HepG2 (cell line): ENCODE measurements at regions not wholly inside any gene's neighbourhood (a gene's known extent, or its start where the extent isn't known, plus 50 kb on each side); places are given as distances from the start of the nearest gene placed in this dataset.

Source experiments
- ATAC-seq: fragments of 200-7000 bp; cut with Tn5 transposase; 3 replicates; pipeline ENCODE4 v1.9.1; 2020; ENCODE audit warnings: mild to moderate bottlenecking, moderate library complexity
- BruUV-seq: library from RNA; stranded (reverse); fragments of 400-500 nt; replicated peaks from 2 replicates; lab custom pipeline; 2021; lab: Mats Ljungman, UMichigan
- CTCF ChIA-PET: fragments of 300-600 bp; formaldehyde crosslinking; extraction: SDS; loops from one replicate; lab custom pipeline; 2021; ENCODE audit warnings: low total read pairs, inconsistent platforms, low intra/inter-chr PET ratio; lab: Yijun Ruan, JAX
- POLR2A ChIA-PET: fragments of 350-600 bp; sonication (Branson Sonifier 250); formaldehyde crosslinking; loops from one replicate; lab custom pipeline; 2020; ENCODE audit warnings: antibody characterized with exemption, inconsistent platforms; lab: Yijun Ruan, JAX
- DNase-seq: peaks from one replicate; pipeline ENCODE4 v3.0.0-alpha.2; 2015; ENCODE audit warnings: low spot score
- FAIRE-seq: peaks from 3 replicates; lab custom pipeline; 2011; peaks lifted over from hg19 to GRCh38; lab: Jason Lieb, UNC
- H2AFZ ChIP-seq: one replicate; pipeline ENCODE4 v1.6.1; 2011; ENCODE audit warnings: low read length, inconsistent platforms
- H3K27ac ChIP-seq: fragments of 300-600 bp; 3 replicates; pipeline ENCODE4 v1.8.0; 2011; ENCODE audit warnings: mixed run types, mild to moderate bottlenecking, mixed read lengths, low read length, inconsistent platforms; ENCODE audit not compliant: insufficient read depth; ENCODE audit errors: extremely low read length
- H3K27me3 ChIP-seq, 2 experiments: fragments of 200-600 bp in 1 of 2; 2 replicates in 1 of 2; 3 replicates in 1 of 2; pipeline versions ENCODE4 v1.6.0 to v1.8.0; 2011; ENCODE audit warnings: low read length in 2 of 2, mild to moderate bottlenecking in 2 of 2, moderate library complexity in 2 of 2, inconsistent platforms in 1 of 2; ENCODE audit not compliant: insufficient read depth in 2 of 2, control insufficient read depth in 1 of 2
- H3K36me3 ChIP-seq, 2 experiments: fragments of 200-600 bp in 1 of 2; replicated peaks in 1 of 2; 2 replicates in 1 of 2; 3 replicates in 1 of 2; pipeline versions ENCODE4 v1.5.1 to v1.8.0; 2011; ENCODE audit warnings: low read length in 2 of 2, inconsistent platforms in 1 of 2; ENCODE audit not compliant: insufficient read depth in 2 of 2, control insufficient read depth in 1 of 2
- H3K4me1 ChIP-seq: 2 replicates; pipeline ENCODE4 v1.5.1; 2012; ENCODE audit warnings: low read length, inconsistent platforms; ENCODE audit not compliant: insufficient read depth
- H3K4me2 ChIP-seq: 2 replicates; pipeline ENCODE4 v1.6.0; 2011; ENCODE audit warnings: low read depth, low read length, inconsistent platforms
- H3K4me3 ChIP-seq, 3 experiments: fragments of 200-600 bp in 1 of 3; sonication (generic), shearing (Covaris generic) in 1 of 3; replicated peaks in 1 of 3; 2 replicates each; pipeline ENCODE4 v1.5.1; 2011 to 2016; ENCODE audit warnings: low read length in 3 of 3, inconsistent platforms in 2 of 3, low read depth in 2 of 3, mild to moderate bottlenecking in 2 of 3, control low read depth in 1 of 3, mixed read lengths in 1 of 3; ENCODE audit not compliant: insufficient read depth in 1 of 3
- H3K79me2 ChIP-seq: one replicate; pipeline ENCODE4 v1.6.1; 2011; ENCODE audit warnings: low read length, inconsistent platforms; ENCODE audit not compliant: insufficient read depth
- H3K9ac ChIP-seq: 2 replicates; pipeline ENCODE4 v1.6.0; 2011; ENCODE audit warnings: mild to moderate bottlenecking, low read depth, low read length, inconsistent platforms; ENCODE audit not compliant: insufficient read depth
- H3K9me3 ChIP-seq: 2 replicates; pipeline ENCODE4 v1.5.1; 2012; ENCODE audit warnings: mild to moderate bottlenecking, low read length
- H4K20me1 ChIP-seq: 2 replicates; pipeline ENCODE4 v1.6.0; 2011; ENCODE audit warnings: inconsistent platforms, mild to moderate bottlenecking, low read length, moderate library complexity; ENCODE audit not compliant: insufficient read depth
- AFF4 ChIP-seq: sonication (generic); formaldehyde crosslinking; IDR thresholded peaks from 2 replicates; pipeline ENCODE4 v1.4.0; 2020; ENCODE audit warnings: missing genetic modification reagents
- E2F5 ChIP-seq: sonication (generic); formaldehyde crosslinking; conservative IDR thresholded peaks from 2 replicates; pipeline ENCODE4 v1.4.0; 2020; ENCODE audit warnings: missing genetic modification reagents
- JUNB ChIP-seq: sonication (generic); formaldehyde crosslinking; IDR thresholded peaks from 2 replicates; pipeline ENCODE4 v1.8.0; 2022; ENCODE audit warnings: missing genetic modification reagents, mild to moderate bottlenecking, borderline replicate concordance
- MAF1 ChIP-seq: sonication (generic); formaldehyde crosslinking; IDR thresholded peaks from 2 replicates; pipeline ENCODE4 v1.5.0; 2020; ENCODE audit warnings: missing genetic modification reagents, borderline replicate concordance
- MAFK ChIP-seq, 2 experiments: IDR thresholded peaks in 1 of 2; conservative IDR thresholded peaks in 1 of 2; 2 replicates each; pipeline ENCODE4 v1.6.1; 2011; ENCODE audit warnings: improper control_type of control experiment in 2 of 2, low read length in 2 of 2
- MIER3 ChIP-seq: IDR thresholded peaks from 2 replicates; pipeline ENCODE4 v1.6.1; 2016; ENCODE audit warnings: missing compliant biosample characterization, borderline replicate concordance
- NFIB ChIP-seq: sonication (generic); formaldehyde crosslinking; IDR thresholded peaks from 2 replicates; pipeline ENCODE4 v1.9.0; 2021; ENCODE audit warnings: missing genetic modification reagents, mild to moderate bottlenecking, borderline replicate concordance
- PAX8 ChIP-seq: sonication (generic); formaldehyde crosslinking; IDR thresholded peaks from 2 replicates; pipeline ENCODE4 v1.8.0; 2022; ENCODE audit warnings: mild to moderate bottlenecking, missing genetic modification reagents, borderline replicate concordance
- SALL1 ChIP-seq: sonication (generic); formaldehyde crosslinking; IDR thresholded peaks from 2 replicates; pipeline ENCODE4 v1.8.0; 2022; ENCODE audit warnings: mild to moderate bottlenecking, missing genetic modification reagents
- SP2 ChIP-seq: sonication (generic); formaldehyde crosslinking; IDR thresholded peaks from 2 replicates; pipeline ENCODE4 v1.5.1; 2020; ENCODE audit warnings: mild to moderate bottlenecking, missing genetic modification reagents
- TP53 ChIP-seq: sonication (generic); formaldehyde crosslinking; conservative IDR thresholded peaks from 2 replicates; pipeline ENCODE4 v1.4.0; 2020; ENCODE audit warnings: missing genetic modification reagents
- ZNF570 ChIP-seq: sonication (generic); formaldehyde crosslinking; IDR thresholded peaks from 2 replicates; pipeline ENCODE4 v1.4.0; 2020; ENCODE audit warnings: mild to moderate bottlenecking, missing genetic modification reagents, borderline replicate concordance
- ZNF761 ChIP-seq: sonication (generic); formaldehyde crosslinking; conservative IDR thresholded peaks from 2 replicates; pipeline ENCODE4 v1.4.0; 2020; ENCODE audit warnings: mild to moderate bottlenecking, missing genetic modification reagents
- ZNF780A ChIP-seq: sonication (generic); formaldehyde crosslinking; IDR thresholded peaks from 2 replicates; pipeline ENCODE4 v1.8.0; 2022; ENCODE audit warnings: mild to moderate bottlenecking, missing genetic modification reagents, moderate library complexity
- WGBS: methylation state at CpG from one replicate; pipeline ENCODE4 v1.1.6; 2017; ENCODE audit warnings: low lambda C conversion rate; 5-methylcytosine and 5-hydroxymethylcytosine counted together
- in situ Hi-C: cut with HindIII; loops from 2 replicates; pipeline ENCODE4 v1.10.0; 2017; ENCODE audit warnings: low pct_unique_long_range_greater_than_20kb; ENCODE audit not compliant: extremely low pct_ligation_motif_present
- intact Hi-C: fragments of 100-400 bp; cut with micrococcal nuclease; formaldehyde crosslinking; loops from one replicate; pipeline ENCODE4 v1.10.0; 2022; ENCODE audit not compliant: unreplicated experiment
- TF ChIP-seq, protein P1 (sequence below): sonication (generic); formaldehyde crosslinking; IDR thresholded peaks from 2 replicates; pipeline ENCODE4 v1.8.0; 2022; ENCODE audit warnings: missing genetic modification reagents, mild to moderate bottlenecking, borderline replicate concordance

DNA sequence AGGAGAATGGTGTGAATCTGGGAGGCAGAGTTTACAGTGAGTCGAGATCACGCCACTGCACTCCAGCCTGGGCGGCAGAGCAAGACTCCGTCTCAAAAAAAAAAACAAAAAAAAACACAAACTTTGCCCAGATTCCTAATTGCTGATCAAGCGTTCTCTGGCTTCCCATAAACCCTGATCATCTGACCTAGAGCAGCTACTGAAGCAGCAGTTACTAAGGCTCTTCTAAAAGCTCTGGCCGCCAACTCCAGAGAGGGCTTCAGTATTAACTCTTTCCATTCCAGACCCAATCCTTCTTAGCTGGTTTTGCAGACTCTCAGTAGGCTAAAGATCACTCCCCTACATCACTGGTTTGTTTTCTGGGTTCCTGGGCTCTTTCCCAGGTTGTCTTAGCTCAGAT is 201.6 kb downstream of the IGSF11 start:
- H3K9me3 ChIP-seq = peaks cover under 1% of the 10 kb centered on the region; the same call in 1 of the 2 replicates
- no TSS peak for BruUV-seq
- CTCF ChIA-PET = no interaction called here

GRCh38 chr3:118838871-118839270 is 195.8 kb downstream of the IGSF11 start:
- no peaks in the 10 kb centered on the region for H3K36me3 ChIP-seq
- WGBS = 83% methylated on average over 1 of the region's 1 CpG
- no peak overlapping the region for H3K27ac ChIP-seq
- intact Hi-C loops (no loop called here), in situ Hi-C loops (no loop called here)
- ATAC-seq (no peak), FAIRE-seq (no peak), DNase-seq (no peak)
- H2AFZ ChIP-seq = no peak overlapping the region
- H4K20me1 ChIP-seq = no peaks in the 10 kb centered on the region
- peaks cover 9% of the 10 kb centered on the region; the same call in 1 of the 2 replicates for H3K4me1 ChIP-seq
- POLR2A ChIA-PET = no interaction called here
- H3K9me3 ChIP-seq = peaks cover 23% of the 10 kb centered on the region
- H3K4me2 ChIP-seq = no peak overlapping the region
- BruUV-seq = no TSS peak
- no peak overlapping the region for H3K9ac ChIP-seq
- H3K27me3 ChIP-seq = no peaks in the 10 kb centered on the region; a peak in 1 of 5 replicates
- H3K4me3 ChIP-seq = no peak overlapping the region
- CTCF ChIA-PET = no interaction called here
- H3K79me2 ChIP-seq = no peaks in the 10 kb centered on the region
- TF ChIP-seq ZNF761 = no peak
- TF ChIP-seq TP53 (CRISPR knock-in tag) = no peak
- TF ChIP-seq, protein P1, sequence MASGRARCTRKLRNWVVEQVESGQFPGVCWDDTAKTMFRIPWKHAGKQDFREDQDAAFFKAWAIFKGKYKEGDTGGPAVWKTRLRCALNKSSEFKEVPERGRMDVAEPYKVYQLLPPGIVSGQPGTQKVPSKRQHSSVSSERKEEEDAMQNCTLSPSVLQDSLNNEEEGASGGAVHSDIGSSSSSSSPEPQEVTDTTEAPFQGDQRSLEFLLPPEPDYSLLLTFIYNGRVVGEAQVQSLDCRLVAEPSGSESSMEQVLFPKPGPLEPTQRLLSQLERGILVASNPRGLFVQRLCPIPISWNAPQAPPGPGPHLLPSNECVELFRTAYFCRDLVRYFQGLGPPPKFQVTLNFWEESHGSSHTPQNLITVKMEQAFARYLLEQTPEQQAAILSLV (CRISPR knock-in tag) = no peak
- TF ChIP-seq MIER3 (CRISPR knock-in tag) = no peak
- no peak for TF ChIP-seq JUNB (CRISPR knock-in tag)
- no peak for TF ChIP-seq PAX8
- TF ChIP-seq MAF1 (CRISPR knock-in tag) = no peak
- no peak for TF ChIP-seq NFIB (CRISPR knock-in tag)
- TF ChIP-seq SALL1 (CRISPR knock-in tag) = no peak
- no peak for TF ChIP-seq ZNF780A (CRISPR knock-in tag)
- TF ChIP-seq SP2 (CRISPR knock-in tag) = no peak
- TF ChIP-seq AFF4 (CRISPR knock-in tag) = no peak
- no peak for TF ChIP-seq E2F5 (CRISPR knock-in tag)

More for the DNA sequence above, 201.6 kb downstream of the IGSF11 start:
- in situ Hi-C loops = no loop called here
- no peak overlapping the region for H3K4me2 ChIP-seq
- TF ChIP-seq ZNF570 (CRISPR knock-in tag) (no peak), MAFK (conservative IDR thresholded peaks at IDR 0.05 in 1 of 2, IDR thresholded peaks at IDR 0.05 in 1 of 2; ENCODE audit: low read length in 2 of 2) (peak; percentile 6 to 9; a peak in 1 of 4 replicates)
- TF ChIP-seq, all 625 proteins: peak for 1
- Histone ChIP-seq H3K9ac (no peak overlapping the region), H4K20me1 (no peaks in the 10 kb centered on the region), H3K79me2 (no peaks in the 10 kb centered on the region), H3K4me1 (no peaks in the 10 kb centered on the region), H3K27ac (no peak overlapping the region), H3K4me3 (no peak overlapping the region), H3K36me3 (no peaks in the 10 kb centered on the region), H3K27me3 (no peaks in the 10 kb centered on the region), H2AFZ (no peak overlapping the region)
- WGBS = 3% methylated on average over 6 of the region's 6 CpGs
- DNase-seq (no peak), ATAC-seq (no peak), FAIRE-seq (no peak)
- intact Hi-C loops = no loop called here
- POLR2A ChIA-PET = no interaction called here
